NB4 (cell line): ENCODE measurements at regions not wholly inside any gene's neighbourhood (a gene's known extent, or its start where the extent isn't known, plus 50 kb on each side); places are given as distances from the start of the nearest gene placed in this dataset.

Experiments used
- POLR2A ChIP-seq: IDR thresholded peaks from 2 replicates; pipeline ENCODE4 v1.6.1; 2011; ENCODE audit warnings: mild to moderate bottlenecking; ENCODE audit not compliant: insufficient read length; ENCODE audit errors: extremely low read depth
- TF ChIP-seq, protein P1 (sequence below): IDR thresholded peaks from one replicate; pipeline ENCODE4 v1.5.1; 2012; ENCODE audit warnings: low read depth, low read length

DNA sequence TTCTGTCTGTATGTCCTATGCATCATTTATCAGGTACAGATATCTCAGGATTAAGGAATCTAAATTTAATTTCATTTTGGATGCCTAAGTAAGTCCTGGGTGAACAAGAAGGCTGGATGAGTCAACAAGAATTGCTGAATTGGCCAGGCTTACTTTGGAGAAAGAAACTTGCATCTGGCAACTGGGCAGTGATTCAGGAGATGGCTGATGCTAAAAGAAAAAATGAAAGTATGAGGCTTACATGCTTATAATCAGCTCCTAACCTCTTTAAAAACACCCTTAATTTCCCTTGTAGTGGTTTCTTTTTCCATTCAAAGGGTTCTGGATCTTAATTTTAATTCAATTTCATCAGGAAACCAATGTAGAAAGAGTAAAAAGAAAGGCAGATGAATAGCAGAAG, 228.8 kb upstream of the PEX5L start:
- TF ChIP-seq, protein P1, sequence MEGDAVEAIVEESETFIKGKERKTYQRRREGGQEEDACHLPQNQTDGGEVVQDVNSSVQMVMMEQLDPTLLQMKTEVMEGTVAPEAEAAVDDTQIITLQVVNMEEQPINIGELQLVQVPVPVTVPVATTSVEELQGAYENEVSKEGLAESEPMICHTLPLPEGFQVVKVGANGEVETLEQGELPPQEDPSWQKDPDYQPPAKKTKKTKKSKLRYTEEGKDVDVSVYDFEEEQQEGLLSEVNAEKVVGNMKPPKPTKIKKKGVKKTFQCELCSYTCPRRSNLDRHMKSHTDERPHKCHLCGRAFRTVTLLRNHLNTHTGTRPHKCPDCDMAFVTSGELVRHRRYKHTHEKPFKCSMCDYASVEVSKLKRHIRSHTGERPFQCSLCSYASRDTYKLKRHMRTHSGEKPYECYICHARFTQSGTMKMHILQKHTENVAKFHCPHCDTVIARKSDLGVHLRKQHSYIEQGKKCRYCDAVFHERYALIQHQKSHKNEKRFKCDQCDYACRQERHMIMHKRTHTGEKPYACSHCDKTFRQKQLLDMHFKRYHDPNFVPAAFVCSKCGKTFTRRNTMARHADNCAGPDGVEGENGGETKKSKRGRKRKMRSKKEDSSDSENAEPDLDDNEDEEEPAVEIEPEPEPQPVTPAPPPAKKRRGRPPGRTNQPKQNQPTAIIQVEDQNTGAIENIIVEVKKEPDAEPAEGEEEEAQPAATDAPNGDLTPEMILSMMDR = no peak
- no peak for TF ChIP-seq POLR2A
